Dermis blood vessel endothelial cell (primary cell): ENCODE measurements at regions not wholly inside any gene's neighbourhood (a gene's known extent, or its start where the extent isn't known, plus 50 kb on each side); places are given as distances from the start of the nearest gene placed in this dataset.
A peak's percentile ranks its signal among the peaks of the same experiment; 100 is the strongest.

Experiments
- DNase-seq: peaks from one replicate; pipeline ENCODE4 v3.0.0; 2010

DNA sequence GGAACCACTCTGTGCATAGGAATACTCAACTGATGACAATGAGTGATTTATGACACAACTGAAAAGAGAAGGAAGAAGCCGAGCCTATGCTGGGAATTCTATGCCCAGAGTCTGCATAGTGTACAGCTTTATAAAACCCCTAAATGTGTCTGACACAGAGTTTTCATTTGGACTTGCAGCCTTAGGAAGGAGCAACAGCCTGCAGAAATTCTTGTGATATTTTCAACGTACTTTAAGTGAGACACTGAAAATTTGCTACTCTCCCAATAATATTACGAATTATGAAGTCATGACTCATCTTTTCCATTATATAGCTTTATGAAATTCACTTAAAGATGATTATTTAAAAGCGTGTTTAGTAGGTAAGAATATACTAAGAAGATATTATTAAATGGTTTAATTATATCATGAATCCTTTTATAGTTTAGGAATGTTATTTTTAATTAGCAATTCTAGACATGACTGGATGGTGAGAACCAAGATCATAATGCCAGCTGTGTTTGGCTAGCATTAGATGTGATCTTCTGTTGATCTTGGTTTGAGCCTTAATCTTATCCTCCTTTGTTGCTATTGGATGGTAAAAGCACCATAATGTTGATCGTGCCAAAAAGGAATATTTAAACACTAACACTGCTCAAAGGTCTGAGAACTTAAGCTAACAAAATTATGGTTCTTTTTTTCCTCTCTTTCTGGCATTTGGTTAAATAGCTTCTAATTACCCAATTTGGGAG lies 785.1 kb upstream of the ADGRL4 start:
- no peak for DNase-seq

DNA sequence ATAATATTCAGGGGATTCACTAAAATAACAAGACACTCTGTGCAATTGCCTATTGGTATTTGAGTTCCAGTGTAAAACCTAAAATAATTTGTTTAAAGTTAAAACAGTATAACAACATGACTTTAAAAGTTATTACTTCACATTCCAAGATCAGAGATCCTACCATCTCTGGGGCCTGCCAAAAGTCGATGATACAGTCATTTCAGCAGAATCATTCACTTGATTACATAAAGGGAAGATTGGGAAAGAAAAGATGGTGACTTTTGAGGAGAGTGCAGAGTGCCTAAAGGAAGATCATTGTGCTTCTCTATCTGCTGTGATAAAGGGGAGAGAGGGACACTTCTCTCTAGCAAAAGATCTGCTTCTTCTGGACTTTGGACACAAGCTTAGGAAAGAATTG lies 784.4 kb upstream of the ADGRL4 start:
- DNase-seq, result no peak

DNA sequence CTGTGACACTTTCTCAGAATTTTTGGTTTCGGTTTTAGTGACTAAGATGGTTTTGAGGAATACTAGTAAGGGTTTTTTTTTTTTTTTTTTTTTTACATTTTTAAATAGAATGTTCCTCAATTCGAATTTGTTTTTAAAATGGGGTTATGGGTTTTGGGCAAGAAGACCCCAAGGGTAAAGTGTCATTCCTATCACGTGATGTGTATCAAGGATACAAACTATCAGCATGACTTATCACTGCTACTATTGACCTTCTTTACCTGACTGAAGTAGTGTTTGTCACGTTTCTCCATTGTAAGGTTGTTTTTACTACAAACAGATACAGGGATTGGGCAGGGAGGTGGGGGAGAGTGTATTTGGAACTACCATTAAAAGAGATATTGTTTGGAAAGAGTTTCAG lies 781.1 kb upstream of the ADGRL4 start:
- no peak for DNase-seq

DNA sequence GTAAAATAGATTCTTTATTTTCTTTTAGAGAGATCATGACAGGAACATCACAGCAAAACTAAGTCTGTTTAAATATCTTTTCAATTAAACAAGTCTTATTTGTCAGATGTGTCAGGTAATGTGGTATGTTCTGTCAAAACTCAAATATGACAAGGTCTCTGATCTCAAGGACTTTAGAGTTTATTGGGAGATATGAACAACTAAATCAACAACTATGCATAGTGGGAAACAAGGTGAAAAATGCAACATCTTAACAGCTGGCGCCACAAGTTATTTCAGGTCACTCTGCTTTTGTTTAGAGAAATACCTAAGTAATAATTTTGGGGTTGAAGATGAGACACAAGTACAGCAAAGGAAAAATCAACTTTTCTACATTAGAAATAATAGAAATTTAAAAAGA lies 779.4 kb upstream of the ADGRL4 start:
- DNase-seq, result no peak

DNA sequence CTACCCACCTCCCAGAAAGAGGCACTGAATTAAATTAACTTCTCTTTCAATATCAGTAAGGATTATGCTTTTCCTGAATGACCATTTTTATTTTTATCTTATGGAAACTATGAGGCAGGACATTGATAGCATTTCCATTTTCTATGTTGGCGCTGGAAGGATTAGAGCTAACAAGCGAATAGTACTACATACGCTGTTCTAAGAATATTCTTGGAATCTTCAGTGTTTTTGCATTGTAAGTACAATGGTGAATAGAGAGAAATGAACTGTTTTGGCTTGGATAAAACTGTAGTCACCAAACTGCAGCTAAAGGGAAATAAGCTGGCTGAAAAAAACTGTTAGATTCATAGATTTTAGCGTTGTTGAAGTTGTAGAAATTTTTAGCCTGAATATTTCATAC lies 779.0 kb upstream of the ADGRL4 start:
- DNase-seq, result no peak

DNA sequence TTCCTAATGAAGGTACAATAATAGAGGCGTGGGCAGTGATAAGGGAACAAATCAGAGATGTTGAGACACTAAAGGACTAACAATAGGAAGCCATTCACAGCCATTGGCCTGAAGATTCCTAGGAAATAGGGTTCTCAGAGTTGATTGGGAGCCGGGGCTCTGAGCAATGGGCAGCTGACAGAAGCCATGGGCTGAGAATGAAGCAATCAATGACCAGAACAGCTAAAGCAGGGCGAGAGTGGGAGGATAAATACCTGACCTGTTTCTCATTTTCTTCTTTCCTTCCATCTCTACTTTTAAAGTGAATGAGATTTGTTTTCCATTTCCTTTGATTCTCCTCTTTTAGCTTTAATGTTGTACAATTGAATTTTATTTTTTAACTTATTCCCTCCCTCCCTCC lies 774.7 kb upstream of the ADGRL4 start:
- DNase-seq, result no peak

DNA sequence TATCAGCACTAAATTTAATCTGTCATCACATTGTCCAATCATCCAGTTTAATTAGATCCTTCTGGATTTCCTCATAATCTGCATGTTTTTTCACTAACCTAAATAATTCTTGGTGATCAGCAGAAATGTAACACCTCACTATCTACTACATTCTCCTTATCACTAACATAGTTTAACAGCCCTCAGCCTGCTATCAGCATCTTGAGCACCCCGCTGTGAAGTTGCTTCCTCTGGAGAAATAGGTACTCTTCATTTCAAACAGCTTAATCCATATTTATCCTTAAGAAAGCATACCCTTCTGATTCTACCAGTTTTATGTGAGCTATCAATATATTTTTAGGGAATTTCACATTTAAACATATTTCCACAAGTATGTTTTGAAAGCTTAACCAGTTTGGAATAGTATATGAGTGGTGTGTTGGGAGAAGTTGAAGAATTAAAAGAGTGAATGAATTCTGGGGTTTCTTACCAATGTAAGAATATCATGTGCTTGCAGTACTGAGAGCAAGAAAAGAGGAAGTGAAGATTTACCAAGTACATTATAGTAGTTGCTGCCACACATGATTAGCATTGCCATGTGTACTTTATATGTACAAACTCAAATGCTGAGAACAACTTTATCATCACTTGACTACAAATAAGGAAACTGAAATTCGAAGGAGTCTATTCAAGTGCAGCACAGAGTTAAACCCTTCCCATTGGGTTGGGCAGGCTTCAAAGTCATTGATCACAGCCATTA lies 771.1 kb upstream of the ADGRL4 start:
- DNase-seq, result no peak

DNA sequence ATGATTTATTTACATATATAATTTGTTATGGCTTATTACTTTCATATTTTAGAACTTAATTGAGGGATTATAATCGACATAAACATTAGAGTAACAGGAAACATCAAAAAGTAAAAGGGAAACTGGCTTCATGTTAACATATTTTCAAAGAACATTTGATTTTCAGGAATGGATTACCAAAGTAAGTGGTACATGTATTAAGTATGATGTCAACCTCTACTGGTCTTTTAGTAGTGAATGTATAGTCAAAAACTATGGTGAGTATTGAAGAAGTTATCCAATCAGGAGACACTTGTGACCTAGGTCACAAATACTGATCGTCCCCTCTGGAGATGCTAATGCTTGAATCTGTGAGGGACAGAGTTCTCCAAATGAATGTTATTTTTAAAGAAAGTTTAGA lies 768.9 kb upstream of the ADGRL4 start:
- DNase-seq, result no peak

DNA sequence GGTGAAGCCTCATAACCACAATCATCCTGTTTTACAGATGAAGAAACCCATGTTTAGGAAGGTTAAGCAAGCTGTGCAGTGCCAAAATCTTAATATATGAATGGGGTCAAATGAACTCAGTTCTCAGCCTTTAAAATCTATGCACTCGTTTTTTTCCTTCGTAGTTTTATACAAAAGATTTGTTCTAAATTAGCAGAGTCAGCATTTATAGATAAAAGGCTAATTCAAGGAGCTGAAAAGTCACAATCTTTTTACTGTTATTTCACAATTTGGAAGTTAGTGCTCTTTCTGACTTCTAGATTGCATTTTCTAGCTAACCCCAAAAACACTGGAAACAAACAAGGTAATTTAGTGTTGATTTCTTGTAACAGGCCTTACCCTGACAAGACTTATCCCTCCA lies 766.9 kb upstream of the ADGRL4 start:
- DNase-seq, result no peak

DNA sequence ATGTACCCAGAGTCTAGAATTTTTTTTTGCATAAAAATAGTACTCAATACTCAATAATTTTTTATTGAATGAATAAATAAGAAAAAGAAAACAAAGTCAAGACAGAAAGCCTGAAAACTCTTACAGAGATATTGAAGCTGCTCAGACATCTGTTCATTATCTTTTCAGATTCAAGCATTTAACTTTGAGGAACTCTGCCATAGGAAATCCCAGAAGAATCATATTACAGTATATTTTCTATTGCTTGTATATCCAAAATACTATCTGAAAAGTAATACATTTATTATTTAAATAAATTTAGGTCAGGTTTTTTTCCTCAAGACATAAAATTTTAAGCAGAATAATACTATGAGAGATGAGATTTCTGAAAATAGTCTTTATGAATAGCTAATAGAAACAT lies 755.9 kb upstream of the ADGRL4 start:
- no peak for DNase-seq

DNA sequence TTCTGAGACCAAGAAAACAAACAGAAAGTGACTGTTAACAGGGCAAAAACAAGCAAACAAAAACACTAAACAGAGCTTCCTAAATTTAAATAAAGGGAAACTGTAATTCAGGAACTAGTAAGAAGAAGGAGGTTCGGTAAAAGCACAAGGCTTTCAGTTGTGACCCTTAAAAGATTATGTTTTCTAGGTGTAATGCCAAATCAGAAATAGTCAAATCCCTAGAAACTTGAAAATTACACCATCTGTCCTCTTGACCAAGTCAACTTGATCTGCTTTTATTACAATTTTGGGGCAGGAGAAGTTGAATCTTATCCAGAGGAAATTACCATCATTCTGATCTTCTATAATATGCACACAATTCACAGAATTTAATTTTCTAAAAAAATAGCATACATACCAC lies 754.0 kb upstream of the ADGRL4 start:
- no peak for DNase-seq

DNA sequence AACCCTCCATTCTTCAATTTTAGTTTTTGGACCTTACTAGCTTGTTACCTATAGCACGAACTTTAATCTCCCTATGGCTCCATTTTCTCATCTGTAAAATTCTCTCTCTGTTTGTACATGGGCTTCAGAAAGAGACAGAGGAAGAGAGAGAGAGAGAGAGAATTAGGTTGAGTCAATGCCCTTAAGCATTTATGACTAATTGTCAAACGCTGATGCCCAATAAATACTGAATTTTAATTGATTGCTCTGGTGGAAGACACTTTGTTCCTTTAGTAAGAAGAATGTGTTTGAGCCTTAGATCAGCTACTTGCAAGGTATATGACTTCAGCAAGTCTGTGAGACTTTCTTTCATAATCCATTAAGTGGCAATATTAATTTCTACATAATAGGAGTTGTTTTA lies 743.1 kb upstream of the ADGRL4 start:
- no peak for DNase-seq

DNA sequence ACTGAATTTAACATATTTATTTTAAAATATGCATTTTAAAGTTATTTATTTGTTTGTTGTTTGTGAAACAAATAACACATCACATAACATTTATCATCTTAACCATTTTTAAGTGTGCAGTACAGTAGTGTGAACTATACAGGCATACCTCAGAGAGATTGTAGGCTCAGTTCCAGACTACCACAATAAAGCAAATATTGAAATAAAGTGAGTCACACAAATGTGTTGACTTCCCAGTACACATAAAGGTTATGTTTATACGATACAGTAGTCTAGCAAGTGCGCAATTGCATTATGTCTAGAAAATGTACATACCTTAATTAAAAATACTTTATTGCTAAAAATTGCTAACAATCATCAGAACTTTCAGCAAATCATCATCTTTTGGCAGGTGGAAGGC lies 739.4 kb upstream of the ADGRL4 start:
- DNase-seq, result peak; percentile 0

DNA sequence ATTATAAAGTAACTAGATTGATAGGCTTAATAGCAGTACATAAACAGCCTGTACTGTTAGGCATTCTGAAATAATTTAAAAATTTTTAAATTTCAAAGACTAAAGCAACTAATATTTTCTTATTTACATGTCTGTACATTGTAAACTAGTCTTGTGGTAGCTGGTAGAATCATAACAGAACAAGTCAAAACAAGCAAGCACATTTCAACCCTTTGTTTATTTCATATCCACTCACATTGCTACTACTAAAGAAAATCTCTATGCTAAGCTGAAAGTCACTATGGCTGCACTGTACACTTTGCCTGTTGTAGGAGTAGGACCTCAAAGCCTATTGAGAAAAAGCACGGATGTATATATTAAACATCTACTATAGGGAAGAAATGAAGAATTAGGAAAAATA lies 738.2 kb upstream of the ADGRL4 start:
- DNase-seq, result no peak

DNA sequence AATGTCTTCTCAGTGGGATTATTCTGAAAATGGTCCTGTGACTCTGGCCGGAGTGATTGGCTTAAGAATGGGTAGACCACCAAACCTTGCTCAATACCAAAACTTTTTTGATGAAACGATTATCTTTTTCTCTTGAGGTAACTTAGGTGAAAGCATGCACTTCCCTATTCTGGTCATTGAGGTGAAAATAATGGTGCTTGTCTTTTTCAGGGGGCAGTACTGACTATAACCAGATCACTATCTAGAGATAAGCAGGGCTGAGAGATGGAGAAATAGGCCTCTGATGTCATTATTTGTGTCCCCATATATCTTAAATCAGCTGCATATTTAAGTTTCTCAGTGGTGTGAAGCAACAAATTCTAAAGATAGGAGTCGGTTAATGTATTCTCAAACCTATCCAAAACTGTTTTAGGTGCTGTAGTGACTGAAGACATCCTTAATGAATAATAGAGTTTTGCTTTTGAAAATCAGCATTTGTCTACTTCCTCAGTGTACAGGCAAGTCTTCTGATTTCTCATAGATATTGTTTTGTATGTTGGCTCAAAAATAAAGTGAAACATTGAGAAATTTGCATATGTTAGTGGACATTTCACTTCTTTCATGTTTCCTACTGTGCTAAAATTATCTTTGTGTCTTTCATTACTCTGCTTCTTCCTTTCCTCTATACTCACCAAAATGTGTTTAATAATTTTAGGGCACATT lies 735.3 kb upstream of the ADGRL4 start:
- no peak for DNase-seq

DNA sequence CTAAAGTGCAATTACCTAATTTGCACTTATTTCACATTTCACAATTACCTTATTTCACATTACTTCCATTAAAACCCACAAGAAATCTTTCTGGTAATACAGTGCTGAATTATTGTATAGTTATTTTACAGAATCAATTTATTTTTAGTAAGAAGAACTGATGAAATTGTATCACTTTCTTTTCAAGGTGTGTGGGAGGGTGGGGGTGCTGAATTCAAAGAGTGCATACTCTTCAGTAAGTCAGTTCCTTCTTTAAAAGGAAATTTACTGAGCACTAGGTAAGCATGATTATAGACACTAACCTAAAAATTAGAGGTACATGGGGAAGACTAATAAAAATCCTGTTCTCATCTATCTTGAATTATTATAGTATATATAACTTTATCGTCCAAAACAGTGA lies 731.6 kb upstream of the ADGRL4 start:
- no peak for DNase-seq

DNA sequence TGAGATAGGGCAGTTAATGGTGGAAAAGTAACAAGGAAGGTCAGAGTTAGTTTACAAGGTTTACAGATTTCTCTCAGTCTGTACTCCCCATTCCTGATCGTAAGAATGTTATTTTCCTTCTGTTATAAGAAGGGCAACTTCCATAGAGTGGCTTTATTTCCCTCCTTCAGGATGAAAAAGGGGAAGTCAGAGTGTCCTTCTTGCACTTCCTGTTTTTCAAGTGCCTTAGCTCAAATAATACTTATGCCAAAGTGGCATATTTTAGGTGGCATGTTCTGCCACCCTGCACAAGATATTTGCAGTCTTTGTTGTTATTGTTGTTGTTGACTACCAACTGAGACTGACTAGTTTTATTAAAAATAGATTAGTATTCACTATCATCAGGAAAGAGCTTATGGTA lies 730.7 kb upstream of the ADGRL4 start:
- DNase-seq, result no peak

DNA sequence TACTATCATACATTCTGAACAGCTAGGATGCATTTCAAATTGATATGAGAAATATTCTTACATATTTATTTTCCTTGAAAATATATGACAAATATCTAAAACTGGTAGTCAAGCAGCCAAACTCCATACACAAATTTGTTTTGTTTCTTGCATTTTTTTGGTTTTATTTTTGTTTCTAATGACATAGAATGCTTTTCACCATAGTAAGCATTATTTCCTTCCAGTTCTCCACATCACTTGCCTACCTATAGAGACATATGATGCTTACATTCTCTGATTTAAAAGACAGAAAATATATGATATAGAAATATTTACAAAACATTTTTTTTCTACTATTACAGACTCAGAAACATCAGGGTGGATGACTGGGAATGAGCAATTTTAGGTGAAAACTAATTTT lies 726.4 kb upstream of the ADGRL4 start:
- no peak for DNase-seq

DNA sequence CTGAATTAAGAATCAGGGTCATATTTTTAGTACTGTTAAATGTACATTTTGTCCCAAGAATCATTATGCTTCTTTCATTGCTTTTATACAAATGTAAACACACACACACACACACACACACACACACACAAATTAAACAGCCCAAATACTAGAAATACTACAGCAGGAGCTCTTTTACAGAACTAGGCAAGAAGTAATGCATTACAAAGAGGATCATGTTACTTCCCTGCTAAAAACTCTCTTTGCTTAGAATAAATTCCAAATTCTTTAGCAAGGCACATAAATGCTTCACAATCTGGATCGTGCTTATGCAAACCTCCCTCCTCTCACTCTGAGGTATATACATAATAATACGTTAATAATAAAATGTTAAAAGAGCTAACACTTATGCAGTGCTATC lies 720.4 kb upstream of the ADGRL4 start:
- no peak for DNase-seq

DNA sequence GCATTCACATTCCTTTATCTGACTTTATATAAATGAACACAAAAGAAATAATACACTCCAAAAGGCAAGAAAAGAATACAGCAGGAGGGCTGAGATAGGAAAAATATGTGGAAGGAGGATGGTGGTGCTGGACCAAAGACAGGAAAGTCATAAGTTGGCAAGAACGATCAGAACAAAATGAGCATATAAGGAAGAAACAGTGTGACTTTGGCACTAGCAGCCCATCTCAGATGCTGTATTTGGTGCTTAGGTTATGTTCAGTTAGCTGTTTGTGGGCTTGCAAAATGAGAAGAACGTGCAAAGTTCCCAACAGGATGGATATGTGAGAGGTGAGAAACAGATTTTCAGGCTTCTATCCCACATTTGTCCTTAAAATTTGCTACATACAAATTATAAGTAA lies 719.8 kb upstream of the ADGRL4 start:
- DNase-seq, result no peak

DNA sequence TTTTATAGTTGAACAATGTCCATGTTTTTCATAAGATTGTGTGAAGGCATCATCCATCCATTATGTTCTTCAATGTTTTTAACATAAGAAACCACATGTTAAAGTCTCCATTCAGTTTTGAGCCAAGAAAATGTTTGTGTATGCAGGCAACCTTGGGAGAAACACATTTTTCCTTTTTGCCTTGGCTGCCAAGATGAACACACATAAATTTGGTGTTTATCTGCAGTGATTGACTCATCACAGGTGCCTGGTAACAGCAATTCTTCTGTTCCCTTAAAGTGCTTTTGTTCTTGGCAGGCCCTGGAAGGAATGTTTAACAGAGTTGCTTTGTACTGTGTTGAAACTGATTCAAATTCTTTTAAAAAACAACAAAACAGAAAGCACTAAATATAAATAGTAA lies 709.9 kb upstream of the ADGRL4 start:
- peak; percentile 90 for DNase-seq

DNA sequence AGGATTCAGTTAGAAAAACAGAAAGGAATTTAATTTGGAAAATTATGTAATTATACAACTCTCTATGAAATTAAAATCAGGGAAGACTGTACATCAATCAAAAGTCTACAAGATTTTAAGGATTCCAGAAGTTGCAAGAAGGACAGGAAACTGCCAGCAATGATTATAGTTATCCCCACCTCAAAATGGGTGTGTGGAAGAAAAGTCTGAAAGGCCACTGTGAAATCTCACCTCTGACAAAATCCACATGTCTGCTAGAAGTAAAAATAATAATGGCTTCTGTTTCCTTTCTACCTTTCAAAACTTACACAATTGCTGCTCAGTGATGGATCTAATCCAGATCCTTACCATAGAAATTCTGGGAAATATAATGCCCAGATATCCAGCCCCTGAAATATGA lies 708.1 kb upstream of the ADGRL4 start:
- DNase-seq, result no peak

DNA sequence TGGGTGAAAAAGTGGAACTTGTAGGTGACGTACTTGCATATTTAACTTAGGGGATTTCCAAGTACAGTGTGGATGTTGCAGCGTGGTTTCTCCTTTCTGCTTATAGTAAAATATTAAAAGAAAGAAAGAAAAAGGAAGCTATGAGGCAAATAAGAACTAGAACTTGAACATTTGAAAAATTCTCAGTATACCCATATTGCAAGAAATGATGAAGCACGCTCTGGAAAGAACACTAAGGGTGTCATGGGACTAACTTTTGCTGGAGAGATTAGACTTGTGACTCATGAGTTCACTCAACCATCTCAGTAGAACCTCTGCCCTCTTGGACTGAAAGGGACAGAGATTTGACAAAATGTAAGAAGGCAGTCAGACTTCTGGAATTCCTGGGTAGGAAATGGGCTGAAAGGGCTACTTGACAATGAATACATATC lies 704.5 kb upstream of the ADGRL4 start:
- peak; percentile 5 for DNase-seq

DNA sequence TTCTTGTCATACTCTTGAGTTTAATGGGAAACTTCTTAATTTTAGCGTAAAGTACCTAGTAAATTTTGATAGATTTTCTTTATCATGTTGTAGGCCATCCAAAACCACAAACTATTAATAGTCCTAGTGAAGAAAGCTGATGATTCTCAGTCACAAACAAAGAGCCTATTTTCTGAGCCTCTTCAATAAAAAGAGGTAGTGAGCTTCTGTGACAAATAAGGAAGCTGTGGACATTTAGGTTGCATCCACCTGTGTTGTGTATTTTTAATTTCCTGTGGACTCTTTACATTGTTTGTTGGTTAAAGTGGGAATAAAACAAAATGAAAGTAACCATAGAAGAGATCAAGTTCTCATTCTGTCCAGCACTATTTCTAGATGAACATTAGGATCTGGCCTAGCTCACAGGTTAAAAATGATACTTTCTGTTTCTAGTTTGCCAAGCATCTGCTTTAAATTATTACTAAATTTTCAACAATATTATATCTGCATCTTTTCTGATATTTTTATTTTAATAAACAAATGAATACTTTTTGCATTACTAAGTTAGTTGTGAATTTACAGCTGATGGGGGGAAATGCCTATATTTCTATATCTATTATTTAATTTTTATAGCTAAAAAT lies 702.2 kb upstream of the ADGRL4 start:
- no peak for DNase-seq
